ENCODE measurements at regions not wholly inside any gene's neighbourhood (a gene's known extent, or its start where the extent isn't known, plus 50 kb on each side); places are given as distances from the start of the nearest gene placed in this dataset.
"Not testable (repeated sequence)": the region's sequence is repeated elsewhere in the genome, so short reads cannot be mapped to it uniquely, and the experiment has no call there.

- peaks cover 0 to 4% (median 2%) of the 10 kb centered on the region in 4 donors for H3K4me1 ChIP-seq (ENCODE audit: control insufficient read depth in 4 of 4, insufficient read depth in 4 of 4, low read length in 3 of 4)
- H3K27ac ChIP-seq (ENCODE audit: low read depth in 1 of 2, low read length in 2 of 2): no peak overlapping the region
- no peak for DNase-seq (ENCODE audit: low spot score)
- H3K27me3 ChIP-seq (ENCODE audit: control insufficient read depth in 4 of 4, insufficient read depth in 4 of 4, low read length in 3 of 4): no peaks in the 10 kb centered on the region
- H3K36me3 ChIP-seq (ENCODE audit: control insufficient read depth in 4 of 4, insufficient read depth in 3 of 4, low read depth in 1 of 4, low read length in 3 of 4): no peaks in the 10 kb centered on the region
- no peak overlapping the region for H3K9ac ChIP-seq (ENCODE audit: low read depth in 1 of 2, low read length in 2 of 2)
- TF ChIP-seq EGR1 (IDR thresholded peaks at IDR 0.05; ENCODE audit: low read depth in 2 of 2) (no peak), TAF1 (conservative IDR thresholded peaks at IDR 0.05) (no peak), GABPA (IDR thresholded peaks at IDR 0.05 in 1 of 2, conservative IDR thresholded peaks at IDR 0.05 in 1 of 2) (no peak), HNF4A (conservative IDR thresholded peaks at IDR 0.05) (no peak), RXRA (IDR thresholded peaks at IDR 0.05) (no peak), NR2F2 (IDR thresholded peaks at IDR 0.05) (no peak), HNF4G (IDR thresholded peaks at IDR 0.05) (no peak), REST (IDR thresholded peaks at IDR 0.05) (no peak), YY1 (IDR thresholded peaks at IDR 0.05) (no peak), MAX (IDR thresholded peaks at IDR 0.05) (no peak), FOXA2 (IDR thresholded peaks at IDR 0.05) (no peak)
- WGBS: 90% methylated on average over 4 of the region's 4 CpGs
- H3K4me3 ChIP-seq (ENCODE audit: low read depth in 1 of 3, low read length in 3 of 3): no peak overlapping the region
- H3K9me3 ChIP-seq (ENCODE audit: control insufficient read depth in 4 of 4, low read length in 3 of 4): no peaks in the 10 kb centered on the region
Observed at GRCh38 chr1:215028954-215029353, 53.6 kb upstream of the KCNK2 start.

GRCh38 chr1:215030581-215030980 lies 52.0 kb upstream of the KCNK2 start:
- H3K9ac ChIP-seq (ENCODE audit: low read depth in 1 of 2, low read length in 2 of 2); H3K27ac ChIP-seq (ENCODE audit: low read depth in 1 of 2, low read length in 2 of 2); DNase-seq (ENCODE audit: low spot score); H3K4me3 ChIP-seq (ENCODE audit: low read depth in 1 of 3, low read length in 3 of 3); H3K27me3 ChIP-seq (ENCODE audit: control insufficient read depth in 4 of 4, insufficient read depth in 4 of 4, low read length in 3 of 4); H3K4me1 ChIP-seq (ENCODE audit: control insufficient read depth in 4 of 4, insufficient read depth in 4 of 4, low read length in 3 of 4); H3K36me3 ChIP-seq (ENCODE audit: control insufficient read depth in 4 of 4, insufficient read depth in 3 of 4, low read depth in 1 of 4, low read length in 3 of 4); H3K9me3 ChIP-seq (ENCODE audit: control insufficient read depth in 4 of 4, low read length in 3 of 4): not testable (repeated sequence)
- 73% methylated on average over 6 of the region's 6 CpGs for WGBS

- Histone ChIP-seq H3K27ac (ENCODE audit: low read depth in 1 of 2, low read length in 2 of 2) (no peak overlapping the region), H3K9me3 (ENCODE audit: control insufficient read depth in 4 of 4, low read length in 3 of 4) (no peaks in the 10 kb centered on the region), H3K36me3 (ENCODE audit: control insufficient read depth in 4 of 4, insufficient read depth in 3 of 4, low read depth in 1 of 4, low read length in 3 of 4) (no peaks in the 10 kb centered on the region), H3K4me3 (ENCODE audit: low read depth in 1 of 3, low read length in 3 of 3) (no peak overlapping the region), H3K4me1 (ENCODE audit: control insufficient read depth in 4 of 4, insufficient read depth in 4 of 4, low read length in 3 of 4) (no peaks in the 10 kb centered on the region), H3K9ac (ENCODE audit: low read depth in 1 of 2, low read length in 2 of 2) (no peak overlapping the region), H3K27me3 (ENCODE audit: control insufficient read depth in 4 of 4, insufficient read depth in 4 of 4, low read length in 3 of 4) (no peaks in the 10 kb centered on the region)
- no peak for DNase-seq (ENCODE audit: low spot score)
- TF ChIP-seq FOXA2 (IDR thresholded peaks at IDR 0.05): no peak
- TF ChIP-seq RAD21 (IDR thresholded peaks at IDR 0.05): no peak
- no peak for TF ChIP-seq CTCF (IDR thresholded peaks at IDR 0.05; ENCODE audit: low read depth, low read length, missing input control)
- no peak for TF ChIP-seq HNF4A (conservative IDR thresholded peaks at IDR 0.05)
- no peak for TF ChIP-seq TAF1 (conservative IDR thresholded peaks at IDR 0.05)
- TF ChIP-seq REST (IDR thresholded peaks at IDR 0.05): no peak
- no peak for TF ChIP-seq MAX (IDR thresholded peaks at IDR 0.05)
- TF ChIP-seq HNF4G (IDR thresholded peaks at IDR 0.05): no peak
- no peak for TF ChIP-seq JUND (IDR thresholded peaks at IDR 0.05)
- TF ChIP-seq EGR1 (IDR thresholded peaks at IDR 0.05; ENCODE audit: low read depth in 2 of 2): no peak
- no peak for TF ChIP-seq NR2F2 (IDR thresholded peaks at IDR 0.05)
- no peak for TF ChIP-seq FOXA1 (IDR thresholded peaks at IDR 0.05)
- no peak for TF ChIP-seq ATF3 (IDR thresholded peaks at IDR 0.05)
- no peak for TF ChIP-seq SP1 (IDR thresholded peaks at IDR 0.05)
- TF ChIP-seq GABPA (IDR thresholded peaks at IDR 0.05 in 1 of 2, conservative IDR thresholded peaks at IDR 0.05 in 1 of 2): no peak
- TF ChIP-seq RXRA (IDR thresholded peaks at IDR 0.05): no peak
- no peak for TF ChIP-seq YY1 (IDR thresholded peaks at IDR 0.05)
Observed at GRCh38 chr1:215031392-215031791, 51.1 kb upstream of the KCNK2 start.

All from liver (tissue), 8 donors.